Mesendoderm (in vitro differentiated cells): ENCODE measurements at regions not wholly inside any gene's neighbourhood (a gene's known extent, or its start where the extent isn't known, plus 50 kb on each side); places are given as distances from the start of the nearest gene placed in this dataset.

Experiments
- DNase-seq: peaks from one replicate; pipeline ENCODE4 v3.0.0; 2013
- H2AK5ac ChIP-seq: 2 replicates; pipeline ENCODE4 v1.6.1; 2013; ENCODE audit warnings: low read length, inconsistent platforms
- H2BK120ac ChIP-seq: 2 replicates; pipeline ENCODE4 v1.6.1; 2013; ENCODE audit warnings: low read depth, mild to moderate bottlenecking, low read length, moderate library complexity, mixed read lengths
- H2BK15ac ChIP-seq: replicated peaks from 2 replicates; pipeline ENCODE4 v1.6.1; 2013; ENCODE audit warnings: low read depth, mild to moderate bottlenecking, moderate library complexity
- H2BK5ac ChIP-seq: 2 replicates; pipeline ENCODE4 v1.6.1; 2013; ENCODE audit warnings: low read length, inconsistent platforms
- H3K18ac ChIP-seq: 2 replicates; pipeline ENCODE4 v1.6.1; 2013; ENCODE audit warnings: mild to moderate bottlenecking, low read length, mixed read lengths
- H3K23ac ChIP-seq: one replicate; pipeline ENCODE4 v1.6.1; 2013; ENCODE audit warnings: low read length
- H3K27ac ChIP-seq: 2 replicates; pipeline ENCODE4 v1.5.1; 2013; ENCODE audit warnings: low read depth, mild to moderate bottlenecking, inconsistent platforms, low read length, moderate library complexity
- H3K27me3 ChIP-seq: 2 replicates; pipeline ENCODE4 v1.6.1; 2013; ENCODE audit warnings: low read length, control low read depth, mild to moderate bottlenecking, inconsistent platforms; ENCODE audit not compliant: insufficient read depth, poor library complexity
- H3K36me3 ChIP-seq: 2 replicates; pipeline ENCODE4 v1.6.1; 2013; ENCODE audit warnings: low read length, inconsistent platforms; ENCODE audit not compliant: control insufficient read depth, insufficient read depth
- H3K4ac ChIP-seq: one replicate; pipeline ENCODE4 v1.6.1; 2013; ENCODE audit warnings: low read depth, mild to moderate bottlenecking, low read length, moderate library complexity
- H3K4me1 ChIP-seq: 2 replicates; pipeline ENCODE4 v1.6.1; 2013; ENCODE audit warnings: low read depth, low read length, inconsistent platforms; ENCODE audit not compliant: control insufficient read depth
- H3K4me2 ChIP-seq: 2 replicates; pipeline ENCODE4 v1.6.1; 2013; ENCODE audit warnings: low read length
- H3K4me3 ChIP-seq: 2 replicates; pipeline ENCODE4 v1.5.1; 2013; ENCODE audit warnings: mild to moderate bottlenecking, low read length
- H3K56ac ChIP-seq: one replicate; pipeline ENCODE4 v1.6.1; 2013; ENCODE audit warnings: low read length
- H3K79me1 ChIP-seq: 2 replicates; pipeline ENCODE4 v1.6.1; 2013; ENCODE audit warnings: low read length, inconsistent platforms
- H3K79me2 ChIP-seq: 2 replicates; pipeline ENCODE4 v1.6.1; 2013; ENCODE audit warnings: mild to moderate bottlenecking, low read length; ENCODE audit not compliant: control insufficient read depth, insufficient read depth
- H3K9ac ChIP-seq: 2 replicates; pipeline ENCODE4 v1.6.1; 2013; ENCODE audit warnings: low read length, inconsistent platforms
- H4K5ac ChIP-seq: one replicate; pipeline ENCODE4 v1.6.1; 2013; ENCODE audit warnings: low read length
- H4K8ac ChIP-seq: one replicate; pipeline ENCODE4 v1.6.1; 2013; ENCODE audit warnings: low read depth, mild to moderate bottlenecking, control low read depth, low read length, moderate library complexity
- WGBS: extraction: QIAGEN DNeasy Blood & Tissue Kit; methylation state at CpG from one replicate; pipeline ENCODE4 v1.1.7; 2013; ENCODE audit warnings: low lambda C conversion rate, missing lambda C conversion rate; ENCODE audit not compliant: insufficient coverage; ENCODE audit errors: extremely low coverage; 5-methylcytosine and 5-hydroxymethylcytosine counted together

- WGBS: no CpG with 5 or more reads among the region's 9 CpGs
Observed at GRCh38 chr11:134863294-134863693, 451.3 kb upstream of the B3GAT1 start.

DNA sequence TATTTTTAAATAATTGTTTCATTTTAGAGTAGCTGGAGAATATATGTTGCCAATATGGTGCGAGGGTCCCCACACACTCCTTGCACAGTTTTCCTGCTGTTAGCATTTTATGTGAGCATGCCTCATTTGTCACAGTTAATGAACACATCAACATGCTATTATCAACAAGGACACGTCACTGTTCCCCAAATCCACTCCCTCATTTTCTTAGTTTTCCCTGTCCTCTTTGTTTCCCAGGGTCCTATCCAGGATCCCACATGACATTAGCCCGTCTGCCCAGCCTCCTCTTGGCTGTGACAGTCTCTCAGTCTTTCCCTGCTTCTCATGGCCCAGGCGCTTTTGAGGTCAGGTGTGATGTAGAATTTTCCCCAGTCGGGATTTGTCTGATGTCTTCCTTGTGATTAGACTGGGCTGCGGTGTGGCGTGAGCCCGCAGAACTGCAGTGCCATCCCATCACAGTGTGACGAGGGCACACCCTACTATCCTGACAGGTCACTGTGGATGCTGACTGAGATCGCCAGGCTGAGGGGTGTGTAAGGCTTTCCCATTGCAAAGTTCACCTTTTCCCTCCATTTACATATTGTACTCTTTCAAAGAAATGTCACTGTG lies 450.6 kb upstream of the B3GAT1 start:
- no peak for DNase-seq
- no peaks in the 10 kb centered on the region for H3K79me1 ChIP-seq
- WGBS: no CpG with 5 or more reads among the region's 10 CpGs

More at GRCh38 chr11:134863294-134863693, 451.3 kb upstream of the B3GAT1 start:
- DNase-seq: no peak
- H2AK5ac ChIP-seq: no peak overlapping the region
- no peaks in the 10 kb centered on the region for H3K79me2 ChIP-seq
- no peak overlapping the region for H2BK120ac ChIP-seq
- H2BK5ac ChIP-seq: no peak overlapping the region
- no peaks in the 10 kb centered on the region for H3K27me3 ChIP-seq
- no peak overlapping the region for H3K9ac ChIP-seq
- peaks cover 6% of the 10 kb centered on the region for H3K4me1 ChIP-seq
- no peak overlapping the region for H3K4me3 ChIP-seq
- H3K36me3 ChIP-seq: no peaks in the 10 kb centered on the region
- H3K4ac ChIP-seq: no peak overlapping the region
- H3K27ac ChIP-seq: no peak overlapping the region
- no peak overlapping the region for H3K4me2 ChIP-seq
- H4K5ac ChIP-seq: no peak overlapping the region
- no peak overlapping the region for H3K23ac ChIP-seq
- no peak overlapping the region for H2BK15ac ChIP-seq
- H3K79me1 ChIP-seq: no peaks in the 10 kb centered on the region
- H3K56ac ChIP-seq: no peak overlapping the region
- no peak overlapping the region for H4K8ac ChIP-seq
- H3K18ac ChIP-seq: no peak overlapping the region

DNA sequence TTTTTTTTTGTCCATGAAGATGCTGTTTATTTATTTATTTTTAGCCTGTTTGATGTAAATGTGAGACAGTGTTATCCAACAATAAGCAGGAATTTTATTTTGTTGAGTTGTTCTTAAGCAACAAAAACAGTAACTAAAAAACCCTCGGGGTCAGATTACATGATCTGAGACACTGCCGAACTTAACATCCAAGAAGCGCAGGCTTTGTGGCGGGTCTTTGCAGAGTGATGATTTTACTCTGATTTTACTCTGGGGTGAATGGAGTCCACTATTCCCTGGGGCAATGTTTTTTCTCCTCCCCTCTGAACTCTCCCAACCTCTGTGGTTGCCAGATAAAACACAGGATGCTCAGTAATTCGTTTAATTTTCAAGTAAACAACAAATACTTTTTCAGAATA lies 450.1 kb upstream of the B3GAT1 start:
- H4K5ac ChIP-seq: no peak overlapping the region
- H3K27ac ChIP-seq: no peak overlapping the region
- H3K4me3 ChIP-seq: no peak overlapping the region
- no peak for DNase-seq
- no peak overlapping the region for H3K23ac ChIP-seq
- no peak overlapping the region for H2AK5ac ChIP-seq
- no peak overlapping the region for H3K18ac ChIP-seq
- H3K56ac ChIP-seq: no peak overlapping the region
- no CpG with 5 or more reads among the region's 5 CpGs for WGBS
- H4K8ac ChIP-seq: no peak overlapping the region
- H3K9ac ChIP-seq: no peak overlapping the region
- no peaks in the 10 kb centered on the region for H3K27me3 ChIP-seq
- no peak overlapping the region for H2BK5ac ChIP-seq
- no peak overlapping the region for H3K4ac ChIP-seq
- no peaks in the 10 kb centered on the region for H3K79me1 ChIP-seq
- H2BK120ac ChIP-seq: no peak overlapping the region
- no peak overlapping the region for H3K4me2 ChIP-seq
- no peak overlapping the region for H2BK15ac ChIP-seq
- no peaks in the 10 kb centered on the region for H3K36me3 ChIP-seq
- H3K79me2 ChIP-seq: no peaks in the 10 kb centered on the region
- peaks cover 6% of the 10 kb centered on the region for H3K4me1 ChIP-seq

More for the DNA sequence above, 450.6 kb upstream of the B3GAT1 start:
- H2AK5ac ChIP-seq: no peak overlapping the region
- H3K27ac ChIP-seq: no peak overlapping the region
- H3K4me2 ChIP-seq: no peak overlapping the region
- no peak overlapping the region for H2BK120ac ChIP-seq
- no peaks in the 10 kb centered on the region for H3K79me2 ChIP-seq
- no peak overlapping the region for H3K4ac ChIP-seq
- no peak overlapping the region for H3K9ac ChIP-seq
- peak overlapping the region; percentile 18 for H3K56ac ChIP-seq
- H2BK5ac ChIP-seq: no peak overlapping the region
- no peaks in the 10 kb centered on the region for H3K36me3 ChIP-seq
- no peak overlapping the region for H2BK15ac ChIP-seq
- peaks cover 6% of the 10 kb centered on the region for H3K4me1 ChIP-seq
- no peaks in the 10 kb centered on the region for H3K27me3 ChIP-seq
- H3K18ac ChIP-seq: no peak overlapping the region
- H3K23ac ChIP-seq: no peak overlapping the region
- H3K4me3 ChIP-seq: no peak overlapping the region
- no peak overlapping the region for H4K5ac ChIP-seq
- no peak overlapping the region for H4K8ac ChIP-seq

GRCh38 chr11:134861490-134862104 lies 449.6 kb upstream of the B3GAT1 start:
- Histone ChIP-seq H2BK15ac (no peak overlapping the region), H3K79me1 (no peaks in the 10 kb centered on the region), H3K23ac (no peak overlapping the region), H3K4me1 (peaks cover 6% of the 10 kb centered on the region), H3K4me3 (no peak overlapping the region), H4K5ac (no peak overlapping the region), H2BK5ac (no peak overlapping the region), H3K27me3 (no peaks in the 10 kb centered on the region), H3K4me2 (no peak overlapping the region), H3K27ac (no peak overlapping the region), H3K56ac (no peak overlapping the region), H3K9ac (no peak overlapping the region), H3K4ac (no peak overlapping the region), H2AK5ac (no peak overlapping the region), H3K79me2 (no peaks in the 10 kb centered on the region), H4K8ac (no peak overlapping the region), H3K36me3 (no peaks in the 10 kb centered on the region), H2BK120ac (no peak overlapping the region), H3K18ac (no peak overlapping the region)
- no peak for DNase-seq
- WGBS: no CpG with 5 or more reads among the region's 15 CpGs

DNA sequence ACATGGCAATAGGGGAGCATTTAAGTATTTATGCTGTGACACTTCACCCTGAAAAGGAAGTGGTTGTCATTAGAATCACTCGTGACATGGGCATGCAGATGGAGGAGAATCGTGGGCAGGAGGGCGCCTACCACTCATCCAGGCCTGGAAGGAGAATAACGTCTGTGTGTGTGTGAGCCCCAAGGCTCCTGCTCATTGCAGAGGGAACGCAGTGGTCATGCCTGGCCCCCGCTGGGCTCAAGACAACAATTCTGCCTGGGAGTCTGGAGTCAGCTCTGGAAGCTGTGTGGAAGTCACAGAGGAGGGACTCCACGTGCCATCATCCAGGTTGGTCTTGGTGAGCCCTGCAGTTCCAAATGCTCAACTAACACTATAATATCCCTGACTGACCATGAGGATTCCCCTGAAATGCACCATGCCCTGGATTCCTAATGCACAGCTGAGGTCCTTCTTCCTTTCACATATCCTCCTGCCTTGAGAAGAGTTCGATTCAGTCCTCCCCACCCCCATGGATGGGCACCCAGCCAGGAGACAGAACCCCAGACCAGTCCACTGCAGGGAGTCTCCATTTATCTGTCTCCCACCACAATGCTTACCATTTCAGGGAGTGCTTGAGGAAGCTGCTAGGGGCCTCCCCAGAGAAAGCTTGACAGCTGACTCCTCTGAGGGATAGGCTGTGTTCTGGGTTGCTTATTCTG lies 446.9 kb upstream of the B3GAT1 start:
- Histone ChIP-seq H2AK5ac (no peak overlapping the region), H2BK120ac (no peak overlapping the region), H2BK5ac (no peak overlapping the region), H3K79me1 (no peaks in the 10 kb centered on the region), H3K4ac (no peak overlapping the region), H3K36me3 (no peaks in the 10 kb centered on the region), H3K18ac (no peak overlapping the region), H2BK15ac (no peak overlapping the region), H3K4me3 (no peak overlapping the region), H3K27me3 (no peaks in the 10 kb centered on the region), H3K27ac (no peak overlapping the region), H3K23ac (no peak overlapping the region), H3K4me1 (peaks cover 6% of the 10 kb centered on the region), H3K4me2 (no peak overlapping the region), H3K79me2 (no peaks in the 10 kb centered on the region), H4K5ac (no peak overlapping the region), H3K9ac (no peak overlapping the region), H3K56ac (no peak overlapping the region), H4K8ac (no peak overlapping the region)
- WGBS: no CpG with 5 or more reads among the region's 8 CpGs
- no peak for DNase-seq
